Neural cell (in vitro differentiated cells): ENCODE measurements at regions not wholly inside any gene's neighbourhood (a gene's known extent, or its start where the extent isn't known, plus 50 kb on each side); places are given as distances from the start of the nearest gene placed in this dataset.

Source experiments
- H2AFZ ChIP-seq: fragments of 200-600, 300-800 bp; sonication (generic), shearing (Covaris generic); 2 replicates; pipeline ENCODE4 v1.6.0; 2014; ENCODE audit warnings: low read depth, mild to moderate bottlenecking, antibody characterized with exemption, low read length, moderate library complexity
- H3F3A ChIP-seq: fragments of 200-600 bp; shearing (Covaris generic); 2 replicates; pipeline ENCODE4 v1.6.1; 2016; ENCODE audit warnings: mild to moderate bottlenecking, moderate library complexity, mixed read lengths, antibody characterized with exemption, low read length; ENCODE audit not compliant: insufficient read depth, poor library complexity, severe bottlenecking
- H3K27ac ChIP-seq: fragments of 200-600, 300-800 bp; sonication (generic), shearing (Covaris generic); 2 replicates; pipeline ENCODE4 v1.5.1; 2014; ENCODE audit warnings: mild to moderate bottlenecking, low read length, moderate library complexity
- H3K27me3 ChIP-seq: fragments of 300-800, 200-600 bp; sonication (generic), shearing (Covaris generic); 2 replicates; pipeline ENCODE4 v1.6.0; 2014; ENCODE audit warnings: mild to moderate bottlenecking, low read depth, low read length, moderate library complexity; ENCODE audit not compliant: insufficient read depth
- H3K36me3 ChIP-seq: fragments of 300-800, 200-600 bp; sonication (generic), shearing (Covaris generic); 2 replicates; pipeline ENCODE4 v1.5.1; 2014; ENCODE audit warnings: mild to moderate bottlenecking, antibody characterized with exemption, low read length, moderate library complexity; ENCODE audit not compliant: insufficient read depth
- H3K4me2 ChIP-seq: fragments of 300-800, 200-600 bp; sonication (generic), shearing (Covaris generic); 2 replicates; pipeline ENCODE4 v1.6.0; 2014; ENCODE audit warnings: mild to moderate bottlenecking, low read length
- H3K4me3 ChIP-seq: fragments of 300-800, 200-600 bp; sonication (generic), shearing (Covaris generic); 2 replicates; pipeline ENCODE4 v1.5.1; 2014; ENCODE audit warnings: mild to moderate bottlenecking, low read length, moderate library complexity
- H3K79me2 ChIP-seq: fragments of 200-600 bp; shearing (Covaris generic); replicated peaks from 2 replicates; pipeline ENCODE4 v1.6.0; 2014; ENCODE audit warnings: mild to moderate bottlenecking, low read length, moderate library complexity; ENCODE audit not compliant: insufficient read depth
- H3K9ac ChIP-seq: fragments of 300-800, 200-600 bp; sonication (generic), shearing (Covaris generic); 2 replicates; pipeline ENCODE4 v1.6.1; 2016; ENCODE audit warnings: mild to moderate bottlenecking, low read length, mixed read lengths
- H3K9me2 ChIP-seq: fragments of 200-600 bp; shearing (Covaris generic); 2 replicates; pipeline ENCODE4 v1.6.1; 2016; ENCODE audit warnings: mild to moderate bottlenecking, low read length, mixed read lengths; ENCODE audit not compliant: insufficient read depth
- H3K9me3 ChIP-seq: fragments of 200-600, 300-800 bp; sonication (generic), shearing (Covaris generic); 2 replicates; pipeline ENCODE4 v1.6.1; 2016; ENCODE audit warnings: mild to moderate bottlenecking, mixed run types, low read length, moderate library complexity, mixed read lengths
- H4K20me1 ChIP-seq: fragments of 200-600 bp; shearing (Covaris generic); 2 replicates; pipeline ENCODE4 v1.6.1; 2016; ENCODE audit warnings: mild to moderate bottlenecking, mixed run types; ENCODE audit not compliant: insufficient read depth
- CTCF ChIP-seq: fragments of 450-650 bp; IDR thresholded peaks from 2 replicates; pipeline ENCODE4 v1.5.1; 2014; ENCODE audit warnings: antibody characterized with exemption, mild to moderate bottlenecking, moderate library complexity; ENCODE audit not compliant: poor library complexity, severe bottlenecking
- EP300 ChIP-seq: fragments of 450-650 bp; conservative IDR thresholded peaks from 2 replicates; pipeline ENCODE4 v1.6.1; 2014; ENCODE audit warnings: antibody characterized with exemption, mild to moderate bottlenecking, moderate library complexity; ENCODE audit not compliant: poor library complexity, severe bottlenecking
- EZH2 ChIP-seq: fragments of 200-600, 300-800 bp; shearing (Covaris generic), sonication (generic); IDR thresholded peaks from 2 replicates; pipeline ENCODE4 v1.6.1; 2014; ENCODE audit warnings: antibody characterized with exemption, low read length, borderline replicate concordance, mild to moderate bottlenecking; ENCODE audit not compliant: insufficient read depth, poor library complexity, severe bottlenecking
- MXI1 ChIP-seq: fragments of 450-650 bp; conservative IDR thresholded peaks from 2 replicates; pipeline ENCODE4 v1.6.1; 2014; ENCODE audit warnings: antibody characterized with exemption, mild to moderate bottlenecking; ENCODE audit not compliant: poor library complexity, severe bottlenecking
- POLR2AphosphoS5 ChIP-seq: IDR thresholded peaks from 2 replicates; pipeline ENCODE4 v1.6.1; 2012
- RAD21 ChIP-seq: fragments of 450-650 bp; conservative IDR thresholded peaks from 2 replicates; pipeline ENCODE4 v1.6.1; 2014; ENCODE audit warnings: antibody characterized with exemption, mild to moderate bottlenecking, moderate library complexity
- REST ChIP-seq: IDR thresholded peaks from 2 replicates; pipeline ENCODE4 v1.6.1; 2012; ENCODE audit warnings: borderline replicate concordance
- SMC3 ChIP-seq: fragments of 450-650 bp; conservative IDR thresholded peaks from 2 replicates; pipeline ENCODE4 v1.6.1; 2014; ENCODE audit warnings: antibody characterized with exemption, mild to moderate bottlenecking, moderate library complexity; ENCODE audit not compliant: poor library complexity
- TAF1 ChIP-seq: IDR thresholded peaks from 2 replicates; pipeline ENCODE4 v1.6.1; 2012; ENCODE audit warnings: low read depth

GRCh38 chr2:223510713-223511112 is 91.4 kb downstream of the SCG2 start:
- no peak overlapping the region for H3K4me2 ChIP-seq
- no peak overlapping the region for H3K4me3 ChIP-seq
- no peaks in the 10 kb centered on the region for H3K27me3 ChIP-seq
- no peaks in the 10 kb centered on the region for H4K20me1 ChIP-seq
- H2AFZ ChIP-seq = no peak overlapping the region
- no peaks in the 10 kb centered on the region for H3K9me3 ChIP-seq
- H3K79me2 ChIP-seq = no peaks in the 10 kb centered on the region
- no peaks in the 10 kb centered on the region for H3K36me3 ChIP-seq
- H3K27ac ChIP-seq = no peak overlapping the region
- no peak overlapping the region for H3K9ac ChIP-seq
- no peaks in the 10 kb centered on the region for H3K9me2 ChIP-seq
- no peaks in the 10 kb centered on the region for H3F3A ChIP-seq
- TF ChIP-seq TAF1 (no peak), EP300 (no peak), MXI1 (no peak), RAD21 (no peak), REST (no peak), POLR2AphosphoS5 (no peak), CTCF (no peak), SMC3 (no peak), EZH2 (no peak)

- no peak overlapping the region for H3K4me2 ChIP-seq
- no peaks in the 10 kb centered on the region for H4K20me1 ChIP-seq
- H3K9me3 ChIP-seq = no peaks in the 10 kb centered on the region
- no peak overlapping the region for H2AFZ ChIP-seq
- no peak overlapping the region for H3K27ac ChIP-seq
- H3K27me3 ChIP-seq = no peaks in the 10 kb centered on the region
- H3F3A ChIP-seq = no peaks in the 10 kb centered on the region
- TF ChIP-seq SMC3 (no peak), RAD21 (no peak), TAF1 (no peak), REST (no peak), EP300 (no peak), MXI1 (no peak)
- no peaks in the 10 kb centered on the region for H3K79me2 ChIP-seq
- no peak overlapping the region for H3K4me3 ChIP-seq
- no peak overlapping the region for H3K9ac ChIP-seq
- H3K36me3 ChIP-seq = no peaks in the 10 kb centered on the region
- H3K9me2 ChIP-seq = no peaks in the 10 kb centered on the region
Measured at GRCh38 chr2:223511168-223511567, 91.0 kb downstream of the SCG2 start.
